HCT116 (cell line): ENCODE measurements at regions not wholly inside any gene's neighbourhood (a gene's known extent, or its start where the extent isn't known, plus 50 kb on each side); places are given as distances from the start of the nearest gene placed in this dataset.

Experiments used
- ATAC-seq: fragments of 200-7000 bp; cut with Tn5 transposase; 2 replicates; pipeline ENCODE4 v1.9.1; 2020; ENCODE audit warnings: mild to moderate bottlenecking, moderate library complexity
- BruUV-seq: library from RNA; stranded (reverse); fragments of 400-500 nt; replicated peaks from 2 replicates; lab custom pipeline; 2021; lab: Mats Ljungman, UMichigan
- CTCF ChIA-PET: fragments of 300-600 bp; sonication (Branson Sonifier 250); formaldehyde crosslinking; loops from one replicate; lab custom pipeline; 2021; ENCODE audit warnings: antibody characterized with exemption; lab: Charles Lee
- POLR2A ChIA-PET: fragments of 300-600, 350-600 bp; sonication (Branson Sonifier 250); formaldehyde crosslinking; loops from one replicate; lab custom pipeline; 2021; ENCODE audit warnings: antibody characterized with exemption; lab: Charles Lee
- RAD21 ChIA-PET, 2 experiments: fragments of 300-600 bp; sonication (Branson Sonifier 250); formaldehyde crosslinking; loops; one replicate each; lab custom pipeline; 2023; ENCODE audit warnings: low total read pairs in 2 of 2; ENCODE audit not compliant: uncharacterized antibody in 2 of 2, unreplicated experiment in 2 of 2, low non-redundant PET in 1 of 2; lab: Charles Lee
- DNase-seq: peaks from one replicate; pipeline ENCODE4 v3.0.0-alpha.2; 2010; ENCODE audit warnings: low read depth, low spot score
- H2AFZ ChIP-seq: fragments of 200-600 bp; shearing (Covaris generic), sonication (generic); 2 replicates; pipeline ENCODE4 v1.6.1; 2017; ENCODE audit warnings: low read depth, mixed run types, mixed read lengths, antibody characterized with exemption, low read length; ENCODE audit not compliant: poor library complexity, severe bottlenecking
- H3K27ac ChIP-seq: 2 replicates; pipeline ENCODE4 v1.5.1; 2012; ENCODE audit warnings: low read depth, low read length
- H3K27me3 ChIP-seq: fragments of 200-600 bp; sonication (generic); 2 replicates; pipeline ENCODE4 v1.6.1; 2016; ENCODE audit warnings: mixed run types, low read length, mixed read lengths; ENCODE audit not compliant: insufficient read depth
- H3K36me3 ChIP-seq, 2 experiments: fragments of 200-500 bp in 1 of 2; fragments of 200-600 bp in 1 of 2; sonication (Bioruptor generic) in 1 of 2; sonication (generic) in 1 of 2; 2 replicates each; pipeline versions ENCODE4 v1.5.1 to v1.6.1; 2014 to 2016; ENCODE audit warnings: low read length in 2 of 2, inconsistent platforms in 1 of 2, mixed read lengths in 1 of 2, mixed run types in 1 of 2; ENCODE audit not compliant: insufficient read depth in 2 of 2, control insufficient read depth in 1 of 2
- H3K4me1 ChIP-seq, 2 experiments: fragments of 200-600 bp in 1 of 2; sonication (generic) in 1 of 2; 2 replicates each; pipeline versions ENCODE4 v1.5.1 to v1.6.1; 2012 to 2017; ENCODE audit warnings: low read length in 2 of 2, inconsistent platforms in 1 of 2, mild to moderate bottlenecking in 1 of 2, mixed read lengths in 1 of 2, mixed run types in 1 of 2, moderate library complexity in 1 of 2; ENCODE audit not compliant: insufficient read depth in 2 of 2, control insufficient read depth in 1 of 2
- H3K4me2 ChIP-seq: fragments of 200-600 bp; sonication (generic); 2 replicates; pipeline ENCODE4 v1.6.1; 2017; ENCODE audit warnings: mixed run types, low read length, mixed read lengths
- H3K4me3 ChIP-seq, 2 experiments: fragments of 200-600 bp in 1 of 2; sonication (generic) in 1 of 2; replicated peaks in 1 of 2; 2 replicates each; pipeline ENCODE4 v1.5.1; 2011 to 2016; ENCODE audit warnings: low read length in 2 of 2, control low read depth in 1 of 2, low read depth in 1 of 2, mild to moderate bottlenecking in 1 of 2, mixed read lengths in 1 of 2, mixed run types in 1 of 2
- H3K79me2 ChIP-seq: fragments of 200-600 bp; sonication (generic); 2 replicates; pipeline ENCODE4 v1.6.1; 2017; ENCODE audit warnings: mild to moderate bottlenecking, mixed run types, low read length, moderate library complexity, mixed read lengths; ENCODE audit not compliant: insufficient read depth
- H3K9ac ChIP-seq: fragments of 200-600 bp; sonication (generic); 2 replicates; pipeline ENCODE4 v1.6.1; 2016; ENCODE audit warnings: low read length, mixed read lengths
- H3K9me2 ChIP-seq: fragments of 200-600 bp; sonication (generic), shearing (Covaris generic); 2 replicates; pipeline ENCODE4 v1.6.1; 2017; ENCODE audit warnings: mixed run types, mild to moderate bottlenecking, moderate library complexity; ENCODE audit not compliant: insufficient read depth
- H3K9me3 ChIP-seq, 2 experiments: fragments of 200-500 bp in 1 of 2; fragments of 200-600 bp in 1 of 2; sonication (Bioruptor generic) in 1 of 2; sonication (generic) in 1 of 2; 2 replicates each; pipeline ENCODE4 v1.6.1; 2014 to 2017; ENCODE audit warnings: low read length in 2 of 2, mixed read lengths in 2 of 2, inconsistent platforms in 1 of 2, low read depth in 1 of 2, mild to moderate bottlenecking in 1 of 2, mixed run types in 1 of 2, moderate library complexity in 1 of 2; ENCODE audit not compliant: control insufficient read depth in 1 of 2, insufficient read depth in 1 of 2
- H4K20me1 ChIP-seq: fragments of 200-600 bp; sonication (generic), shearing (Covaris generic); 2 replicates; pipeline ENCODE4 v1.6.1; 2017; ENCODE audit warnings: mixed run types, mild to moderate bottlenecking, moderate library complexity; ENCODE audit not compliant: insufficient read depth
- ATF3 ChIP-seq: IDR thresholded peaks from 2 replicates; pipeline ENCODE4 v1.6.1; 2012
- CTCF ChIP-seq, 3 experiments: fragments of 200-600 bp in 1 of 3; sonication (generic) in 1 of 3; IDR thresholded peaks in 2 of 3; conservative IDR thresholded peaks in 1 of 3; 2 replicates each; pipeline ENCODE4 v1.5.1; 2012 to 2017; ENCODE audit warnings: low read depth in 2 of 3, low read length in 2 of 3, antibody characterized with exemption in 1 of 3, borderline replicate concordance in 1 of 3, control low read depth in 1 of 3, mild to moderate bottlenecking in 1 of 3, mixed read lengths in 1 of 3, mixed run types in 1 of 3, moderate library complexity in 1 of 3; ENCODE audit not compliant: insufficient read depth in 1 of 3
- EGR1 ChIP-seq: IDR thresholded peaks from 2 replicates; pipeline ENCODE4 v1.6.1; 2012; ENCODE audit warnings: low read depth
- ELF1 ChIP-seq: IDR thresholded peaks from 2 replicates; pipeline ENCODE4 v1.6.1; 2012; ENCODE audit warnings: low read depth, borderline replicate concordance
- EZH2phosphoT487 ChIP-seq: fragments of 200-600 bp; IDR thresholded peaks from 2 replicates; pipeline ENCODE4 v1.6.1; 2018; ENCODE audit warnings: antibody characterized with exemption, borderline replicate concordance
- FOSL1 ChIP-seq: IDR thresholded peaks from 2 replicates; pipeline ENCODE4 v1.6.1; 2012; ENCODE audit warnings: low read depth
- JUND ChIP-seq: IDR thresholded peaks from 2 replicates; pipeline ENCODE4 v1.6.1; 2012
- RAD21 ChIP-seq: IDR thresholded peaks from 2 replicates; pipeline ENCODE4 v1.6.1; 2012; ENCODE audit warnings: low read depth, mild to moderate bottlenecking
- SIN3A ChIP-seq: IDR thresholded peaks from 2 replicates; pipeline ENCODE4 v1.6.1; 2012; ENCODE audit warnings: low read depth
- SP1 ChIP-seq: IDR thresholded peaks from 2 replicates; pipeline ENCODE4 v1.6.1; 2012; ENCODE audit warnings: low read depth
- TCF7L2 ChIP-seq: IDR thresholded peaks from 2 replicates; pipeline ENCODE4 v1.7.0; 2011; ENCODE audit warnings: borderline replicate concordance, inconsistent platforms; ENCODE audit not compliant: insufficient read depth, insufficient read length; ENCODE audit errors: extremely low read depth
- YY1 ChIP-seq: IDR thresholded peaks from 2 replicates; pipeline ENCODE4 v1.6.1; 2011; ENCODE audit warnings: low read length, low read depth, moderate library complexity, mild to moderate bottlenecking; ENCODE audit not compliant: insufficient replicate concordance; ENCODE audit errors: extremely low read depth
- ZFX ChIP-seq: fragments of 450-650 bp; IDR thresholded peaks from 2 replicates; pipeline ENCODE4 v1.6.1; 2017
- ZNF274 ChIP-seq: fragments of 200-500 bp; sonication (Bioruptor generic); IDR thresholded peaks from 2 replicates; pipeline ENCODE4 v1.6.1; 2014; ENCODE audit warnings: mild to moderate bottlenecking, low read depth, low read length, inconsistent platforms
- intact Hi-C: fragments of 100-400 bp; cut with micrococcal nuclease; formaldehyde crosslinking; loops from 2 replicates; pipeline ENCODE4 v1.10.0; 2022
- TF ChIP-seq, protein P1 (sequence below): IDR thresholded peaks from 2 replicates; pipeline ENCODE4 v1.6.1; 2011; ENCODE audit warnings: mild to moderate bottlenecking, low read length, moderate library complexity; ENCODE audit not compliant: insufficient replicate concordance; ENCODE audit errors: extremely low read depth

DNA sequence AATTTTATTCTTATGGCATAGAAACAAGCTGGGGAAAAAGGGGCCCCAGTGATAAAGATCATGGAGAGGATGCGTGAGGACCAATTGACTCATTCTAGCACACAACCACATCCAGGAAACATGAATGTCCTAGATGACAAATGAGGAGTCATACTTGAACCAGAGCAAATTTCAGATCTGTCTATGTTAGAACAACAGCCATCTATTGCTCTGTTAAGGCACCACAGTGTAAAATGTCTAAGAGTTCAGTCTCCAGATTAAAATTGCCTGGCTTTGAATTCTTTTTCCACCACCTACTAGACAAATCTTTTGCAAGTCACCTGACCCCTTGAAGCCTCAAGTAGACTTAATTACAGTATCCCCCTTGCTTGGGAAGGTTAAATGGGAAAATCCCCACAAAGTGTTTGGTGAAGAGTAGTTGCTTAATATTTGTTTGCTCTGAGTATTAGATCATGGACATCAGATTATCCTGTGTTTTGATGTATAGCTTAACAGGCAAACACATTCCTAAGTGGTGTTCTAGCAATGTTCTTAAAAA, 258.7 kb upstream of the TGFBR2 start:
- H3K9ac ChIP-seq, result no peak overlapping the region
- no peaks in the 10 kb centered on the region for H3K9me2 ChIP-seq
- no peaks in the 10 kb centered on the region for H4K20me1 ChIP-seq
- BruUV-seq, result no TSS peak
- peaks cover 9 to 37% of the 10 kb centered on the region in 2 experiments; a peak in 3 of 4 replicates for H3K4me1 ChIP-seq
- H3K79me2 ChIP-seq, result no peaks in the 10 kb centered on the region
- no peak overlapping the region for H3K4me3 ChIP-seq
- TF ChIP-seq SP1 (no peak), CTCF (IDR thresholded peaks at IDR 0.05 in 2 of 3, conservative IDR thresholded peaks at IDR 0.05 in 1 of 3; ENCODE audit: borderline replicate concordance in 1 of 3, insufficient read depth in 1 of 3, low read depth in 2 of 3, low read length in 2 of 3) (no peak), SIN3A (no peak), ZFX (no peak), ELF1 (no peak), EGR1 (no peak), ZNF274 (no peak), YY1 (no peak), TCF7L2 (no peak), FOSL1 (peak; percentile 35; the same call in 1 of the 2 replicates), EZH2phosphoT487 (no peak), JUND (peak; percentile 28; the same call in 1 of the 2 replicates), RAD21 (no peak), ATF3 (no peak)
- TF ChIP-seq, protein P1, sequence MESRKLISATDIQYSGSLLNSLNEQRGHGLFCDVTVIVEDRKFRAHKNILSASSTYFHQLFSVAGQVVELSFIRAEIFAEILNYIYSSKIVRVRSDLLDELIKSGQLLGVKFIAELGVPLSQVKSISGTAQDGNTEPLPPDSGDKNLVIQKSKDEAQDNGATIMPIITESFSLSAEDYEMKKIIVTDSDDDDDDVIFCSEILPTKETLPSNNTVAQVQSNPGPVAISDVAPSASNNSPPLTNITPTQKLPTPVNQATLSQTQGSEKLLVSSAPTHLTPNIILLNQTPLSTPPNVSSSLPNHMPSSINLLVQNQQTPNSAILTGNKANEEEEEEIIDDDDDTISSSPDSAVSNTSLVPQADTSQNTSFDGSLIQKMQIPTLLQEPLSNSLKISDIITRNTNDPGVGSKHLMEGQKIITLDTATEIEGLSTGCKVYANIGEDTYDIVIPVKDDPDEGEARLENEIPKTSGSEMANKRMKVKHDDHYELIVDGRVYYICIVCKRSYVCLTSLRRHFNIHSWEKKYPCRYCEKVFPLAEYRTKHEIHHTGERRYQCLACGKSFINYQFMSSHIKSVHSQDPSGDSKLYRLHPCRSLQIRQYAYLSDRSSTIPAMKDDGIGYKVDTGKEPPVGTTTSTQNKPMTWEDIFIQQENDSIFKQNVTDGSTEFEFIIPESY, result no peak
- TF ChIP-seq, all 23 proteins: peak for 2
- Histone ChIP-seq H3K4me2 (peak overlapping the region; percentile 4; the same call in 1 of the 2 replicates), H3K36me3 (no peaks in the 10 kb centered on the region), H3K27me3 (no peaks in the 10 kb centered on the region), H3K9me3 (no peaks in the 10 kb centered on the region), H3K27ac (no peak overlapping the region), H2AFZ (peak overlapping the region; percentile 81)
- no peak for DNase-seq
- ATAC-seq, result no peak
- ChIA-PET RAD21 (no interaction called here), CTCF (interaction anchor here (1.5 kb wide), 1 partner anchor 149 kb away, joined by 3 read pairs; no protein-coding TSS in a partner anchor), POLR2A (no interaction called here)
- intact Hi-C loops, result no loop called here
